Vagina (tissue), 2 donors: ENCODE measurements at regions not wholly inside any gene's neighbourhood (a gene's known extent, or its start where the extent isn't known, plus 50 kb on each side); places are given as distances from the start of the nearest gene placed in this dataset.

Experiments used
- DNase-seq, 2 donors: peaks; one replicate each; pipeline ENCODE4 v3.0.0-alpha.2; 2017; ENCODE audit errors: extremely low spot score in 2 of 2
- H3K27ac ChIP-seq: fragments of 200-600 bp; sonication (generic); one replicate; pipeline ENCODE4 v1.5.1; 2019
- H3K27me3 ChIP-seq: fragments of 200-600 bp; sonication (generic); one replicate; pipeline ENCODE4 v1.5.1; 2019
- H3K36me3 ChIP-seq, 2 donors: fragments of 200-600 bp; sonication (generic); one replicate each; pipeline ENCODE4 v1.5.1; 2017 to 2019
- H3K4me1 ChIP-seq: fragments of 200-600 bp; sonication (generic); one replicate; pipeline ENCODE4 v1.5.1; 2019
- H3K4me3 ChIP-seq, 2 donors: fragments of 200-600 bp; sonication (generic); 1 replicate in 1 of 2; 2 replicates in 1 of 2; pipeline ENCODE4 v1.5.1; 2016 to 2019
- H3K9me3 ChIP-seq: fragments of 200-600 bp; sonication (generic); one replicate; pipeline ENCODE4 v1.5.1; 2019
- CTCF ChIP-seq, 3 experiments: fragments of 450-650 bp in 2 of 3; fragments of 200-600 bp in 1 of 3; sonication (generic) in 1 of 3; IDR thresholded peaks; one replicate each; pipeline ENCODE4 v1.5.1; 2017 to 2019; ENCODE audit warnings: antibody characterized with exemption in 3 of 3, mild to moderate bottlenecking in 2 of 3, moderate library complexity in 2 of 3
- POLR2A ChIP-seq, 2 donors: fragments of 450-650 bp; IDR thresholded peaks; one replicate each; pipeline ENCODE4 v1.6.1; 2017; ENCODE audit warnings: antibody characterized with exemption in 2 of 2, mild to moderate bottlenecking in 2 of 2, moderate library complexity in 2 of 2
- POLR2AphosphoS5 ChIP-seq, 2 donors: sonication (generic); formaldehyde crosslinking; IDR thresholded peaks; one replicate each; pipeline ENCODE4 v1.9.0; 2017; ENCODE audit warnings: antibody characterized with exemption in 2 of 2, mild to moderate bottlenecking in 2 of 2, low read depth in 1 of 2; ENCODE audit not compliant: insufficient read depth in 1 of 2
- intact Hi-C: fragments of 100-400 bp; cut with DNase I; formaldehyde crosslinking; loops from one replicate; pipeline ENCODE4 v1.15.1; 2023

DNA sequence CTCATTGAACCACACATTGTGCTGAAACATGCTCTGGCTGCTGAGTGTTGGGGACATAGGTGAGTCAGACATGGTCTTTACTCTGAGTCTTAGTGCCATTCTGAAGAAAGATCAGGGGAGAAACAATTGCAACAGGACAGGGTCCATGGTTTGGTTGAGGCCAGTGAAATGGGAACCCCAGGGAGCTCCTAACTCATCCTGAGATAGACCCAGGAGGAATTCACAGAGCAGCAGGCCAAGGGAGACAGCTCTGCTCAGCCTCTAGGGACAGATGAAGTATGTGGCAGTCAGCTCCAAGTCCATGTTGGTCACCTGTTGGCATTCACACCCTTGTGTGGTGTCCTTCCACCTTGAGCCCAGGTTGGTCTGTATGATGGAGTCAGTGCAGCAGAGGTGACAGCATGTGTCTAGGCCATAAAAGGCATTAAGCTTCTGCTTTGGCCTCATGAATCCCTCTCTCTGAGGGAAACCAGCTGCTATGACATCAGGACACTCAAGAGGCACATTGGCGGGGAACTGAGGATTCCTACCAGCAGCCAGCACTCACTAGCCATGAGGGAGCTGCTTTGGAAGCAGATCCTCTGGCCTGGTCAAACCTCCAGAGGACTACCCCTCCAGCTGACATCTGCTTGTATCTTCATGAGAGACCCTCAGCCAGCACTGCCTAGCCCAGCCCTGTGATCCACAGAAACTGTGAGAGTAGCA lies 50.3 kb upstream of the MYEOV start:
- TF ChIP-seq POLR2A (IDR thresholded peaks at IDR 0.05) (no peak), CTCF (IDR thresholded peaks at IDR 0.05) (no peak), POLR2AphosphoS5 (IDR thresholded peaks at IDR 0.05; ENCODE audit: insufficient read depth in 1 of 2, low read depth in 1 of 2) (no peak)
- H3K36me3 ChIP-seq, result no peaks in the 10 kb centered on the region
- H3K9me3 ChIP-seq, result no peaks in the 10 kb centered on the region
- no peak overlapping the region for H3K27ac ChIP-seq
- intact Hi-C loops, result no loop called here
- H3K4me1 ChIP-seq, result no peaks in the 10 kb centered on the region
- peak; percentile 40 to 79 for DNase-seq
- no peak overlapping the region for H3K4me3 ChIP-seq
- H3K27me3 ChIP-seq, result no peaks in the 10 kb centered on the region
